GM12874 (cell line): ENCODE measurements at regions not wholly inside any gene's neighbourhood (a gene's known extent, or its start where the extent isn't known, plus 50 kb on each side); places are given as distances from the start of the nearest gene placed in this dataset.

Experiments
- TF ChIP-seq, protein P1 (sequence below): IDR thresholded peaks from 2 replicates; pipeline ENCODE4 v1.5.1; 2011; ENCODE audit warnings: low read depth, mild to moderate bottlenecking, control low read depth, low read length, moderate library complexity; ENCODE audit not compliant: insufficient read depth

- TF ChIP-seq, protein P1, sequence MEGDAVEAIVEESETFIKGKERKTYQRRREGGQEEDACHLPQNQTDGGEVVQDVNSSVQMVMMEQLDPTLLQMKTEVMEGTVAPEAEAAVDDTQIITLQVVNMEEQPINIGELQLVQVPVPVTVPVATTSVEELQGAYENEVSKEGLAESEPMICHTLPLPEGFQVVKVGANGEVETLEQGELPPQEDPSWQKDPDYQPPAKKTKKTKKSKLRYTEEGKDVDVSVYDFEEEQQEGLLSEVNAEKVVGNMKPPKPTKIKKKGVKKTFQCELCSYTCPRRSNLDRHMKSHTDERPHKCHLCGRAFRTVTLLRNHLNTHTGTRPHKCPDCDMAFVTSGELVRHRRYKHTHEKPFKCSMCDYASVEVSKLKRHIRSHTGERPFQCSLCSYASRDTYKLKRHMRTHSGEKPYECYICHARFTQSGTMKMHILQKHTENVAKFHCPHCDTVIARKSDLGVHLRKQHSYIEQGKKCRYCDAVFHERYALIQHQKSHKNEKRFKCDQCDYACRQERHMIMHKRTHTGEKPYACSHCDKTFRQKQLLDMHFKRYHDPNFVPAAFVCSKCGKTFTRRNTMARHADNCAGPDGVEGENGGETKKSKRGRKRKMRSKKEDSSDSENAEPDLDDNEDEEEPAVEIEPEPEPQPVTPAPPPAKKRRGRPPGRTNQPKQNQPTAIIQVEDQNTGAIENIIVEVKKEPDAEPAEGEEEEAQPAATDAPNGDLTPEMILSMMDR: no peak
Measured at GRCh38 chr4:1465173-1466033, 59.2 kb upstream of the NKX1-1 start.

- TF ChIP-seq, protein P1: no peak
Measured at GRCh38 chr4:1464581-1465171, 58.4 kb upstream of the NKX1-1 start.

GRCh38 chr4:1463927-1464540 is 57.8 kb upstream of the NKX1-1 start:
- TF ChIP-seq, protein P1: no peak

DNA sequence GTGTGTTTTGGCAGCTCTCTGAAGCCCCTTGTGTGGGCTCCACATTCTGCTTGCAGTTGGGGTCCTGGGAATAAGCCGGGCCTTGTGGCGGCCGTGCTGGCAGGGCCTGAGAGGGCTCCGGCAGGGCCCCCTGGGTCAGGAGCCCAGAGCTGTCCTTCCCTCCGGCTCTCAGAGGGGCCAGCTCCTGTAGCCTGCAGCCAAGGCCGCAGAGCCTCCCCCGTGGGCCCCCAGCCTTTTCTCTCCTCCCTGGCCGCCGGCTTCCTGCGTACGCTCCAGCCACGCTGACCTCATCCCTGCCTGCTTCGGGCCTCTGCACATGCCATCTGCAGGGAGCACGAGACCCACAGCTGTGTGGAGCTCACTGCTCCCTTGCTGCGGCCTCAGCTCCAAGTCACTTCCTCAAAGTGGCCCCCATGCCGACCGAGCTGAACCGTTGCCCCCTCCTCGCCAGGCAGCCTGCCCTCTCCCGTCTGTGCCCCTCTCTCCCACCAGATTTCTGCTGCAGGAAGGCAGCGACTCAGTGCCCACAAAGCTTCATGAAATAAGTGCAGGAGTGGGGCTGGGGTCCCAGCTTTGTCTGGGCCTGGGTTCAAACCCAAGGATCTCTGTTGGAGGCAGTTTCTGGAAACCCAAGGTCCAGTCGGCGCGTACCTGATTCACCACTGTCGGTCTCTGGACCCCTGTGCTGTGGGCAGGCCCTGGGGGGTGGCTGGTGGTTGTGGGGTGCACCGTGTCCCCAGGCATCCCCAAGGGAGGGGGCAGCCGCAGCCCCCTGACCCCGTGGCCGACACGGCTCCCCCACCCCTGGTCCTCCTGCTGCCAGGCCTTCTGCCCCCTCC is 57.1 kb upstream of the NKX1-1 start:
- TF ChIP-seq, protein P1: no peak

GRCh38 chr4:1462768-1463075 is 56.5 kb upstream of the NKX1-1 start:
- TF ChIP-seq, protein P1: no peak

GRCh38 chr4:1462009-1462767 is 55.9 kb upstream of the NKX1-1 start:
- TF ChIP-seq, protein P1: no peak
